ENCODE measurements at regions not wholly inside any gene's neighbourhood (a gene's known extent, or its start where the extent isn't known, plus 50 kb on each side); places are given as distances from the start of the nearest gene placed in this dataset.
"Not testable (repeated sequence)": the region's sequence is repeated elsewhere in the genome, so short reads cannot be mapped to it uniquely, and the experiment has no call there.

DNA sequence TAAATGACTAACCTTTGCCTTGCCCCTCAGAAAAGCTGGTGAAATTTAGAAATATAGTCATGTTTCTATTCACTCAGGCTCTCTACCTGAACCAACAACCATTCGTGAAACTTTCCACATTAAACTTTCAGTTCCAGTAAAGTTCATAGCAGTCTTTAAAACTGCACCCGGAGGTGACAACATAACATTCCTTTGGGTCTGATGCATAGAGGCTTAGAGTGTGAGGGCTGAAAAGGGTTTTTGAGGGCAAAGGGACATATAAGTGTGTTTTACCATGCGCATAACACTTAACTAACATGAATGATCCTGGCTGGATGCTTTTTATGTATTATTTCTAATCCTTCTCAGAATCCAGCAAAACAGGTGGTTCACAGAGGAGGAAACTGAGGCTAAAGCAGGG, 471.7 kb upstream of the MCTP2 start:
- POLR2A ChIA-PET (ENCODE audit: low non-redundant PET): no interaction called here
- TF ChIP-seq CTCF (conservative IDR thresholded peaks at IDR 0.05; ENCODE audit: low read depth): no peak
- no peak overlapping the region for H3K27ac ChIP-seq
- DNase-seq (ENCODE audit: low spot score): no peak
- CTCF ChIA-PET: no interaction called here

DNA sequence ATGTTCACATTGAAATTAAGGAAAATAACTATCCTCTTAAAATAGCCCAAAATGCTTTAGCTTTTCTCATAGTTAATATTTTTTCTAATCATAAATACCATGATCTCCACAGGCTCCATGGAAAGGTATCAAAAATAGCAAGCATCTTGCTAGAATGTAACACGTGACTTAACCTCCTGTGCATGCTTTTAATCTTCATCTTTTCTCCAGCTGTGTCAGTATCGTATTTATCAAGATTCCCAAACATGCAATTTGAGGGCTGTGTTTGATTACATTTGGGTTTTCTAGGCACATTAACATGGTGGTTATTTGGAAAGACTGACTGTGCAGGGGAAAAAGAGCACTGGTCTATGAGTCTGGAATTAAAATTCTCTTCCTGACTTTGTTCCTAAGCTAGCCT, 472.5 kb upstream of the MCTP2 start:
- H3K27ac ChIP-seq: no peak overlapping the region
- no peak for TF ChIP-seq CTCF (conservative IDR thresholded peaks at IDR 0.05; ENCODE audit: low read depth)
- ChIA-PET POLR2A (ENCODE audit: low non-redundant PET) (no interaction called here), CTCF (interaction anchor here (0.7 kb wide), 1 partner anchor 71 kb away, joined by 7 read pairs; no protein-coding TSS in a partner anchor)
- DNase-seq (ENCODE audit: low spot score): no peak

GRCh38 chr15:93748710-93749109, 482.7 kb upstream of the MCTP2 start:
- ChIA-PET POLR2A (ENCODE audit: low non-redundant PET) (no interaction called here), CTCF (interaction anchor here (0.6 kb wide), 1 partner anchor 206 kb away, joined by 3 read pairs; no protein-coding TSS in a partner anchor)
- H3K27ac ChIP-seq: no peak overlapping the region
- DNase-seq (ENCODE audit: low spot score): no peak
- no peak for TF ChIP-seq CTCF (conservative IDR thresholded peaks at IDR 0.05; ENCODE audit: low read depth)

DNA sequence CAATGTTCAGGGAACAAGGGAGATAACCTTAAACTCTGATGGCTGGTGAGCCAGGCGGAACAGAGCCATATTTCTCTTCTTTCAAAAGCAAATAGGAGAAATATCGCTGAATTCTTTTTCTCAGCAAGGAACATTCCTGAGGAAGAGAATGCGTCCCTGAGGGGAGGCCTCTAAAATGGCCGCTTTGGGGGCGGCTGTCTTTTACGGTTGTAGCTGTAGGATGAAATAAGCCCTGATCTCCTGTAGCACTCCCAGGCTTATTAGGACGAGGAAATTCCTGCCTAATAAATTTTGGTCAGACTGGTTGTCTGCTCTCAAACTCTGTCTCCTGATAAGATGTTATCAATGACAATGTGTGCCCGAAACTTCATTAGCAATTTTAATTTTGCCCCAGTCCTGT, 496.4 kb upstream of the MCTP2 start:
- DNase-seq (ENCODE audit: low spot score); POLR2A ChIA-PET (ENCODE audit: low non-redundant PET); H3K27ac ChIP-seq; CTCF ChIA-PET: not testable (repeated sequence)

DNA sequence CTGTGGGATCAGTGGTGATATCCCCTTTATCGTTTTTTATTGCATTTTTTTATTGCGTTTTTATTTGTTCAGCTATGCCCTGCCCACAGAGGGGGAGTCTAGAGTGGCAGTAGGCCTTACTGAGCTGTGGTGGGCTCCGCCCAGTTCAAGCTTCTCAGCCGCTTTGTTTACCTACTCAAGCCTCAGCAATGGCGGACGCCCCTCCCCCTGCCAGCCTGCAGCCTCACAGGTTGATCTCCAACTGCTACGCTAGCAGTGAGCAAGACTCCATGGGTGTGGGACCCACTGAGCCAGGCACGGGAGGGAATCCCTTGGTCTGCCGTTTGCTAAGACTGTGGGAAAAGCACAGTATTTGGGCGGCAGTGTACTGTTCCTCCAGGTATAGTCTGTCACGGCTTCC, 500.6 kb upstream of the MCTP2 start:
- ChIA-PET POLR2A (ENCODE audit: low non-redundant PET) (no interaction called here), CTCF (interaction anchor here (0.7 kb wide), 2 partner anchors 135 to 654 kb away, joined by 4 to 6 read pairs; no protein-coding TSS in a partner anchor)
- no peak overlapping the region for H3K27ac ChIP-seq
- DNase-seq (ENCODE audit: low spot score): no peak
- no peak for TF ChIP-seq CTCF (conservative IDR thresholded peaks at IDR 0.05; ENCODE audit: low read depth)

- ChIA-PET CTCF (no interaction called here), POLR2A (ENCODE audit: low non-redundant PET) (no interaction called here)
- H3K27ac ChIP-seq: no peak overlapping the region
- TF ChIP-seq CTCF (conservative IDR thresholded peaks at IDR 0.05; ENCODE audit: low read depth): no peak
- DNase-seq (ENCODE audit: low spot score): no peak
These were observed 509.2 kb upstream of the MCTP2 start for GRCh38 chr15:93722165-93722564.

GRCh38 chr15:93720607-93721006, 510.8 kb upstream of the MCTP2 start:
- DNase-seq (ENCODE audit: low spot score): no peak
- TF ChIP-seq CTCF (conservative IDR thresholded peaks at IDR 0.05; ENCODE audit: low read depth): no peak
- POLR2A ChIA-PET (ENCODE audit: low non-redundant PET): no interaction called here
- CTCF ChIA-PET: no interaction called here
- no peak overlapping the region for H3K27ac ChIP-seq

Data from RWPE1 (cell line).